ENCODE measurements at regions not wholly inside any gene's neighbourhood (a gene's known extent, or its start where the extent isn't known, plus 50 kb on each side); places are given as distances from the start of the nearest gene placed in this dataset.
"Not testable (repeated sequence)": the region's sequence is repeated elsewhere in the genome, so short reads cannot be mapped to it uniquely, and the experiment has no call there.

- no peak for DNase-seq (ENCODE audit: low read depth in 6 of 9, low spot score in 9 of 9)
- Histone ChIP-seq H3K9me3 (ENCODE audit: control insufficient read depth in 2 of 2, insufficient read depth in 1 of 2, low read length in 1 of 2) (no peaks in the 10 kb centered on the region), H3K27ac (ENCODE audit: low read depth in 1 of 2, low read length in 1 of 2) (no peak overlapping the region), H3K4me3 (ENCODE audit: low read length in 2 of 2) (no peak overlapping the region), H3K27me3 (ENCODE audit: control insufficient read depth in 2 of 2, insufficient read depth in 1 of 2, low read length in 1 of 2) (no peaks in the 10 kb centered on the region), H3K36me3 (ENCODE audit: control insufficient read depth in 2 of 2, insufficient read depth in 2 of 2, low read length in 1 of 2) (no peaks in the 10 kb centered on the region), H3K4me1 (ENCODE audit: control insufficient read depth in 2 of 2, insufficient read depth in 2 of 2, low read length in 2 of 2) (no peaks in the 10 kb centered on the region)
Observed at GRCh38 chr9:115404311-115404710, 286.4 kb upstream of the TNC start.

- WGBS, result 98% methylated on average over 1 of the region's 1 CpG
- no peak overlapping the region for H3K27ac ChIP-seq (ENCODE audit: low read depth in 1 of 2, low read length in 1 of 2)
- DNase-seq (ENCODE audit: low read depth in 6 of 9, low spot score in 9 of 9), result no peak
- no peaks in the 10 kb centered on the region for H3K9me3 ChIP-seq (ENCODE audit: control insufficient read depth in 2 of 2, insufficient read depth in 1 of 2, low read length in 1 of 2)
- no peaks in the 10 kb centered on the region for H3K36me3 ChIP-seq (ENCODE audit: control insufficient read depth in 2 of 2, insufficient read depth in 2 of 2, low read length in 1 of 2)
- no peaks in the 10 kb centered on the region for H3K27me3 ChIP-seq (ENCODE audit: control insufficient read depth in 2 of 2, insufficient read depth in 1 of 2, low read length in 1 of 2)
- H3K4me3 ChIP-seq (ENCODE audit: low read length in 2 of 2), result no peak overlapping the region
- H3K4me1 ChIP-seq (ENCODE audit: control insufficient read depth in 2 of 2, insufficient read depth in 2 of 2, low read length in 2 of 2), result no peaks in the 10 kb centered on the region
Observed at GRCh38 chr9:115411516-115411915, 293.6 kb upstream of the TNC start.

DNA sequence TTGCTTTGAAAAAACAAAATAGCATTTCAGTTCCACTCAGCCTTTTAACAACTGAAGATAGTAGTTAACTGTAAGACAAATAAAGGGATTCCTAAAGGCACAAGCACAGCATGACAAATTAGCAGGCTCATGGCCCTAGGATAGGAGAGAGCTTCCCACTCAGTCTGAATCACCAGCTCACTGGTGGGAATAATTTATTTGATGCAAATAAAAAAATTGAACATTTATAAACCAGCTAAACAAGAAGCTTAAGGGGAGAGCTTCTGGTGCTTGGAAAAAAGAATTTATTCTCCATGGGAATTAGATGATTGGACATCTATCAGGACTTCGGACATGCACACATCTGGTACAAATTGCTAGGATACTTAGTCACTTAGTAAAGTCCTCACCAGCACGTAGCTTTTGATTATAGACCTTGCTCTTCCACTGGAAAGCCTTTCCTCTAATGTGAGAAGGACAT is 294.1 kb upstream of the TNC start:
- 78% methylated on average over 2 of the region's 2 CpGs for WGBS
- no peak for DNase-seq (ENCODE audit: low read depth in 6 of 9, low spot score in 9 of 9)
- H3K27ac ChIP-seq (ENCODE audit: low read depth in 1 of 2, low read length in 1 of 2), result no peak overlapping the region
- H3K9me3 ChIP-seq (ENCODE audit: control insufficient read depth in 2 of 2, insufficient read depth in 1 of 2, low read length in 1 of 2), result no peaks in the 10 kb centered on the region
- no peaks in the 10 kb centered on the region for H3K4me1 ChIP-seq (ENCODE audit: control insufficient read depth in 2 of 2, insufficient read depth in 2 of 2, low read length in 2 of 2)
- no peaks in the 10 kb centered on the region for H3K36me3 ChIP-seq (ENCODE audit: control insufficient read depth in 2 of 2, insufficient read depth in 2 of 2, low read length in 1 of 2)
- no peaks in the 10 kb centered on the region for H3K27me3 ChIP-seq (ENCODE audit: control insufficient read depth in 2 of 2, insufficient read depth in 1 of 2, low read length in 1 of 2)
- H3K4me3 ChIP-seq (ENCODE audit: low read length in 2 of 2), result no peak overlapping the region

DNA sequence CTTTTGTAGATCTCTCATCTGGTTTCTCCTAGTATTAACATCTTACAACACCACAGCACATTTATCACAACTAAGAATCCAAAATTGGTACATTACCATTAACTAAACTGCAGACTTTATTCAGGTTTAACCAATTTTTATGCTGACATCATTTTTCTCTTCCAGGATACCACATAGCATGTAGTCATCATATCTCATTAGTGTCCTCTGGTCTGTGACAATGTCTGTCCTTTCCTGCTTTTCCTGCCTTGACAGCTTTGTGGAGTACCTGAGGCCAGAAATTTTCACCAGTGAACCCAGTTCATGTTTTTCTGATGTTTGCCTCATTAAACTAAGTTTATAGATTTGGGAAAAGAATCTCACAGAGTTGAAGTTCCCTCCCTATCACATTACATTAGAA is 294.7 kb upstream of the TNC start:
- Histone ChIP-seq H3K27me3 (ENCODE audit: control insufficient read depth in 2 of 2, insufficient read depth in 1 of 2, low read length in 1 of 2) (no peaks in the 10 kb centered on the region), H3K27ac (ENCODE audit: low read depth in 1 of 2, low read length in 1 of 2) (no peak overlapping the region), H3K4me3 (ENCODE audit: low read length in 2 of 2) (no peak overlapping the region)

GRCh38 chr9:115413304-115413703 is 295.3 kb upstream of the TNC start:
- Histone ChIP-seq H3K4me1 (ENCODE audit: control insufficient read depth in 2 of 2, insufficient read depth in 2 of 2, low read length in 2 of 2) (no peaks in the 10 kb centered on the region), H3K36me3 (ENCODE audit: control insufficient read depth in 2 of 2, insufficient read depth in 2 of 2, low read length in 1 of 2) (no peaks in the 10 kb centered on the region), H3K27me3 (ENCODE audit: control insufficient read depth in 2 of 2, insufficient read depth in 1 of 2, low read length in 1 of 2) (no peaks in the 10 kb centered on the region), H3K9me3 (ENCODE audit: control insufficient read depth in 2 of 2, insufficient read depth in 1 of 2, low read length in 1 of 2) (no peaks in the 10 kb centered on the region), H3K27ac (ENCODE audit: low read depth in 1 of 2, low read length in 1 of 2) (no peak overlapping the region), H3K4me3 (ENCODE audit: low read length in 2 of 2) (no peak overlapping the region)
- no peak for DNase-seq (ENCODE audit: low read depth in 6 of 9, low spot score in 9 of 9)

More for the DNA sequence above, 294.7 kb upstream of the TNC start:
- Histone ChIP-seq H3K9me3 (ENCODE audit: control insufficient read depth in 2 of 2, insufficient read depth in 1 of 2, low read length in 1 of 2) (no peaks in the 10 kb centered on the region), H3K4me1 (ENCODE audit: control insufficient read depth in 2 of 2, insufficient read depth in 2 of 2, low read length in 2 of 2) (no peaks in the 10 kb centered on the region), H3K36me3 (ENCODE audit: control insufficient read depth in 2 of 2, insufficient read depth in 2 of 2, low read length in 1 of 2) (no peaks in the 10 kb centered on the region)
- no peak for DNase-seq (ENCODE audit: low read depth in 6 of 9, low spot score in 9 of 9)

DNA sequence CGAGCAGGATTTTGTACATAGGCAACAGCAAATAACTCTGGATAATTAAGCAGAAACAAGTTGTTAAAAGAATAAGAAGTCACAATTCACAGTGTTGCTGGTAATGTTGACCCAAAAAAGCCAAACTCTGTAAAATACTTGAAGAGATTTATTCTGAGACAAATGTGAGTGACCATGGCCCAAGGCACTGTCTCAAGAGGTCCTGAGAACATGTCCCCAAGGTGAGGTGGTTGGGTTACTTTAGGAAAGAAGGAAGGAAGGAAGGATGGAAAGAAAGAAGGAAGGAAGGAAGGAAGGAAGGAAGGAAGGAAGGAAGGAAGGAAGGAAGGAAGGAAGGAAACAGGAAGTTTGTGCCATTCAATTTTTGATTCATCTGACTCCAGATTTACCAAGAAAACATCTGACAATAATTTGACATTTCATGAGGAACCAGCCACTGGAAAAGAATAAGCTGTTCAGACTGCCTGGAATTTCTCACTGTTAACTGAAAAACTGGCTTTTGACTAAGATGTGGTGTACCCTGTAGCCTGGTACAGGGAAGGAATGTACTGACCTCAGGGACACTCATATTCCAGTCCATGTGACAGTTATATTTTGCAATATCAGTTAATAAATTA is 295.9 kb upstream of the TNC start:
- H3K27me3 ChIP-seq (ENCODE audit: control insufficient read depth in 2 of 2, insufficient read depth in 1 of 2, low read length in 1 of 2), result no peaks in the 10 kb centered on the region
- H3K4me1 ChIP-seq (ENCODE audit: control insufficient read depth in 2 of 2, insufficient read depth in 2 of 2, low read length in 2 of 2), result no peaks in the 10 kb centered on the region
- no peak for DNase-seq (ENCODE audit: low read depth in 6 of 9, low spot score in 9 of 9)
- 64% methylated on average over 1 of the region's 1 CpG for WGBS
- H3K9me3 ChIP-seq (ENCODE audit: control insufficient read depth in 2 of 2, insufficient read depth in 1 of 2, low read length in 1 of 2), result no peaks in the 10 kb centered on the region
- H3K36me3 ChIP-seq (ENCODE audit: control insufficient read depth in 2 of 2, insufficient read depth in 2 of 2, low read length in 1 of 2), result no peaks in the 10 kb centered on the region
- H3K4me3 ChIP-seq (ENCODE audit: low read length in 2 of 2), result no peak overlapping the region
- H3K27ac ChIP-seq (ENCODE audit: low read depth in 1 of 2, low read length in 1 of 2), result no peak overlapping the region

GRCh38 chr9:115414561-115414960 is 296.6 kb upstream of the TNC start:
- Histone ChIP-seq H3K27ac (ENCODE audit: low read depth in 1 of 2, low read length in 1 of 2) (no peak overlapping the region), H3K36me3 (ENCODE audit: control insufficient read depth in 2 of 2, insufficient read depth in 2 of 2, low read length in 1 of 2) (no peaks in the 10 kb centered on the region), H3K4me1 (ENCODE audit: control insufficient read depth in 2 of 2, insufficient read depth in 2 of 2, low read length in 2 of 2) (no peaks in the 10 kb centered on the region), H3K9me3 (ENCODE audit: control insufficient read depth in 2 of 2, insufficient read depth in 1 of 2, low read length in 1 of 2) (no peaks in the 10 kb centered on the region), H3K4me3 (ENCODE audit: low read length in 2 of 2) (no peak overlapping the region), H3K27me3 (ENCODE audit: control insufficient read depth in 2 of 2, insufficient read depth in 1 of 2, low read length in 1 of 2) (no peaks in the 10 kb centered on the region)
- no peak for DNase-seq (ENCODE audit: low read depth in 6 of 9, low spot score in 9 of 9)
- 98% methylated on average over 1 of the region's 1 CpG for WGBS

GRCh38 chr9:115415450-115415849 is 297.5 kb upstream of the TNC start:
- Histone ChIP-seq H3K27me3 (ENCODE audit: control insufficient read depth in 2 of 2, insufficient read depth in 1 of 2, low read length in 1 of 2) (no peaks in the 10 kb centered on the region), H3K27ac (ENCODE audit: low read depth in 1 of 2, low read length in 1 of 2) (no peak overlapping the region), H3K4me3 (ENCODE audit: low read length in 2 of 2) (no peak overlapping the region), H3K4me1 (ENCODE audit: control insufficient read depth in 2 of 2, insufficient read depth in 2 of 2, low read length in 2 of 2) (no peaks in the 10 kb centered on the region), H3K9me3 (ENCODE audit: control insufficient read depth in 2 of 2, insufficient read depth in 1 of 2, low read length in 1 of 2) (no peaks in the 10 kb centered on the region), H3K36me3 (ENCODE audit: control insufficient read depth in 2 of 2, insufficient read depth in 2 of 2, low read length in 1 of 2) (no peaks in the 10 kb centered on the region)
- no peak for DNase-seq (ENCODE audit: low read depth in 6 of 9, low spot score in 9 of 9)
- WGBS, result 25% methylated on average over 3 of the region's 3 CpGs

- Histone ChIP-seq H3K27me3 (ENCODE audit: control insufficient read depth in 2 of 2, insufficient read depth in 1 of 2, low read length in 1 of 2) (no peaks in the 10 kb centered on the region), H3K9me3 (ENCODE audit: control insufficient read depth in 2 of 2, insufficient read depth in 1 of 2, low read length in 1 of 2) (peaks cover 0 to 1% of the 10 kb centered on the region in 2 donors), H3K27ac (ENCODE audit: low read depth in 1 of 2, low read length in 1 of 2) (no peak overlapping the region), H3K4me3 (ENCODE audit: low read length in 2 of 2) (no peak overlapping the region), H3K36me3 (ENCODE audit: control insufficient read depth in 2 of 2, insufficient read depth in 2 of 2, low read length in 1 of 2) (no peaks in the 10 kb centered on the region), H3K4me1 (ENCODE audit: control insufficient read depth in 2 of 2, insufficient read depth in 2 of 2, low read length in 2 of 2) (no peaks in the 10 kb centered on the region)
- 97% methylated on average over 2 of the region's 2 CpGs for WGBS
- DNase-seq (ENCODE audit: low read depth in 6 of 9, low spot score in 9 of 9), result no peak
Observed at GRCh38 chr9:115416299-115416698, 298.3 kb upstream of the TNC start.

DNA sequence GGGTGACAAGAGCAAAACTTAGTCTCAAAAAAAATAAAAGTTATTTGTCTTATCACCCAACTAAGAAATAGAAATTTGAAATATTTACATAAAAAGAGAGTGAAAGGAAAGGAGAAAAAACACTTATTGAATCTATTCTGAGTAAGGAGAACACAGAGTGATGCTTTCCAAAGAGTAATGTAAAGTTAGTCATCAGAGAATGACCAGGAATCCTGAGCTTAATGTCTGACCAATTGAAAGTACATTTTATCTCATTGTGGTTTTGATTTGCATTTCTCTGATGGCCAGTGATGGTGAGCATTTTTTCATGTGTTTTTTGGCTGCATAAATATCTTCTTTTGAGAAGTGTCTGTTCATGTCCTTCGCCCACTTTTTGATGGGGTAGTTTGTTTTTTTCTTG is 300.2 kb upstream of the TNC start:
- 100% methylated on average over 1 of the region's 1 CpG for WGBS
- not testable (repeated sequence) for H3K36me3 ChIP-seq (ENCODE audit: control insufficient read depth in 2 of 2, insufficient read depth in 2 of 2, low read length in 1 of 2)

More for the DNA sequence above, 300.2 kb upstream of the TNC start:
- not testable (repeated sequence) for H3K27ac ChIP-seq (ENCODE audit: low read depth in 1 of 2, low read length in 1 of 2); H3K4me1 ChIP-seq (ENCODE audit: control insufficient read depth in 2 of 2, insufficient read depth in 2 of 2, low read length in 2 of 2); DNase-seq (ENCODE audit: low read depth in 6 of 9, low spot score in 9 of 9); H3K27me3 ChIP-seq (ENCODE audit: control insufficient read depth in 2 of 2, insufficient read depth in 1 of 2, low read length in 1 of 2); H3K4me3 ChIP-seq (ENCODE audit: low read length in 2 of 2); H3K9me3 ChIP-seq (ENCODE audit: control insufficient read depth in 2 of 2, insufficient read depth in 1 of 2, low read length in 1 of 2)
